Activated effector memory CD4-positive, alpha-beta T cell treated with anti-CD3 and anti-CD28 coated beads, Interleukin-2, amount 50 U/mL, for 16 hours (primary cell): ENCODE measurements at regions not wholly inside any gene's neighbourhood (a gene's known extent, or its start where the extent isn't known, plus 50 kb on each side); places are given as distances from the start of the nearest gene placed in this dataset.
A peak's percentile ranks its signal among the peaks of the same experiment; 100 is the strongest.
"Not testable (repeated sequence)": the region's sequence is repeated elsewhere in the genome, so short reads cannot be mapped to it uniquely, and the experiment has no call there.

Experiments
- DNase-seq: peaks from one replicate; pipeline ENCODE4 v3.0.0-alpha.2; 2020

- no peak for DNase-seq
These were observed 358.1 kb downstream of the VRK1 start for GRCh38 chr14:97155320-97155719.

DNA sequence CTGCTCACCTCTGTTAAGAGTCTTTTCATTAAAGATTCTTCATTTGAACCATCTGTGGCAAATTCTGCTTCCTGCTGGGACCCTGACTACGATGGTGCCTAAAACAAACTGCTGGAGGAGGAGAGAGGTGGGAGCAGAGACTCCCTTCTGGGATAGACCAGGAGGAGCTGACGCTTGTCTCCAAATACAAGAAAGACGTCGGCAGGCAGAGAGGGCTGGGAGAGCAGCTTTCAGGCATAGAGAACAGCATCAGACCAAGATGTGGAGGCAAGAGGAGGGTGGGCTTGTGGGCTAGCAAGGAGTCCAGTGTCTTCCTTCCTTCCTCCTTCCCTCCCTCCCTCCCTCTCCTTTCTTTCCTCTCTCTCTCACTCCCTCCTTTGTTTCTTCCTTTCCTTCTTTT is 358.6 kb downstream of the VRK1 start:
- DNase-seq, result no peak

- DNase-seq, result no peak
These were observed 359.5 kb downstream of the VRK1 start for GRCh38 chr14:97156705-97157104.

GRCh38 chr14:97158102-97158501 is 360.9 kb downstream of the VRK1 start:
- no peak for DNase-seq

DNA sequence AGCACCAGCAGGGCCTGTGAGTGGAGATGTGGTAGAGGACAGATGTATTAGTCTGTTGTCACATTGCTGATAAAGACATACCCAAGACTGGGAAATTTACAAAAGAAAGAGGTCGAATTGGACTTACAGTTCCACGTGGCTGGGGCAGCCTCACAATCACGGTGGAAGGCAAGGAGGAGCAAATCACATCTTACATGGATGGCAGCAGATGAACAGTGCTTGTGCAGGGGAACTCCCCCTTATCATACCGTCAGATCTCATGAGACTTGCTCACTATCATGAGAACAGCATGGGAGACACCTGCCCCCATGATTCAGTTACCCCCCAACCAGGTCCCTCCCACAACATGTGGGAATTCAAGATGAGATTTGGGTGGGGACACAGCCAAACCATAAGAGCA is 361.9 kb downstream of the VRK1 start:
- no peak for DNase-seq

DNA sequence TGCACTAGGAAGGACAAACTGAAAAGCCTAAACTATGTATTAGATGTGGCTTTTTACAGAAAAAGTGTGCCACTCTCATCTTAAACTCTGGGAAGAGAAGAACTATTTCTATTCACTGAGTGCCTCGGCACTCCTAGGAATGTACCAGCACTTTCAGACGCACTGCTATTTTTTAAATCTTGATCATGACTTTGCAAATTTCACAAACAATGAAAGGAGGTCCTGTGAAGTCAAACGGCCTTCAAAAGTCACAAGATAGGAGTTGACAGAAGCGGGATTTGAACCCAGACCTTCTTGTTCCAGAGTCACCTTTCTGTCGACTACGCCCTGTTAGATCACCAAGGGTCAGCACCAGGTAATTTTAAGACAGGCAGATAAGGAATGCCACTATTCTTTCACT is 365.4 kb downstream of the VRK1 start:
- no peak for DNase-seq

DNA sequence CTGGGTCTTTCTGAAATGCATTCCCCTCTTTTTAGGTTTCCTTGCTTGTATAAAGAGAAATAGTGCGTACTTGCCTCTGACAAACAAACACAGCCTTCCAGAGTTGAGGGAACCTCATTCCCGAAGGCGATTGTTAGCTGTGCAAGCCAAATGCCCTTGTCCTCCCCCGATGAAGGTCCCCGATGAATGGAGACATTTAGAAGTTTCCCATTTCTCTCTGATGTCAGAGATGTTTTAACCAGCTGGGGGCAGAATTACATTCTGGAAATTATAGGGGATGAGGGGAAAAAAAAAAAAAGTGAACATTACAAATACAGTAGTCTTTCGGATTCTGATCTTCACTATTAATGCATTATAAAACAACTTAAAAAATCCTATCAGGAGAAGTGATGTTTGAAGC is 366.8 kb downstream of the VRK1 start:
- no peak for DNase-seq

DNA sequence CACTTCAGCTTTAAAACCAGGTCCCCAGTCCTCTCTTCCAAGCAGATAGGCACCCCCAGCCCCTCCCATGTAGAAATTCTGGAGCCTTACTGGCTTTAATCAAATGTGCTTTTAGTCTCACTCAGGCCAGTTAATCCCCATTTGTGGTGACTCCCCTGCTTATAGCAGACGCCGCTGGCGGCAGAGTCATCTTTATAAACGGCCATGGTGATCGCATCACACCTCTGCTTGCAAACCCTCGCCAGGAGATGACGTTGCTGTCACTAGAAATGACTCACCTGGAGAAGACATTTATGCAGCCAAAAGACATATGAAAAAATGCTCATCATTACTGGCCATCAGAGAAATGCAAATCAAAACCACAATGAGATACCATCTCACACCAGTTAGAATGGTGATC is 369.3 kb downstream of the VRK1 start:
- no peak for DNase-seq

GRCh38 chr14:97167577-97167976 is 370.4 kb downstream of the VRK1 start:
- DNase-seq, result not testable (repeated sequence)

DNA sequence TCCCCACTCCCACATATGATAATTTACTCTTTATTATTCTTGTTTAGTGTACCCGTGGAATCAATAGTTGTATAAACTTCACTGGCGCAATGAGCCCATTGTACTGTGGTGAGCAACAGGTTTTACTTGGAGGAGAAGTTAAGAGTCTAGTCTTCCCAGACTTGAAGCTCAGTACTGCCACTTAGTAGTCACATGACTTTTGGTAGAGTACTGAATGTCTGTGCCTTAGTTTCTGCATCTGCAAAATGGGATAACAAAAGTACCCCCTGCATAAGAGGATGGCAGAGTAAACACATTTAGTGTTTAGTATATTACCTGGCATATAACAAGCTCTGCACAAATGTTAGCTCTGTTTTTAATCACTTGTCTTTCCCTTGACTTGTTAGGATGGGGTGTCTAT is 375.5 kb downstream of the VRK1 start:
- no peak for DNase-seq

GRCh38 chr14:97177016-97177415 is 379.8 kb downstream of the VRK1 start:
- peak; percentile 67 for DNase-seq

GRCh38 chr14:97177635-97178034 is 380.5 kb downstream of the VRK1 start:
- no peak for DNase-seq

GRCh38 chr14:97178781-97179180 is 381.6 kb downstream of the VRK1 start:
- DNase-seq, result no peak

DNA sequence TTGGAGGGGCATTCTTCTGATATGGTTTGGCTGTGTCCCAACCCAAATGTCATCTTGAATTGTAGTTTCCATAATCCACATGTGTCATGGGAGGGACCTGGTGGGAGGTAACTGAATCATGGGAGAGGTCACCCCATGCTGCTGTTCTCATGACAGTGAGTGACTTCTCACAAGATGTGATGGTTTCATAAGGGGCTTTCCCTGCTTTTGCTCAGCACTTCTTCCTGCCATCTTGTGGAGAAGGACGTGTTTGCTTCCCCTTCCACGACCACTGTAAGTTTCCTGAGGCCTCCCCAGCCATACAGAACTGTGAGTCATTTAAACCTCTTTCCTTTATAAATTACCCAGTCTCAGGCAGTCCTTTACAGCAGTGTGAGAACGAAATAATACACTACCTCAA is 382.4 kb downstream of the VRK1 start:
- DNase-seq, result no peak

DNA sequence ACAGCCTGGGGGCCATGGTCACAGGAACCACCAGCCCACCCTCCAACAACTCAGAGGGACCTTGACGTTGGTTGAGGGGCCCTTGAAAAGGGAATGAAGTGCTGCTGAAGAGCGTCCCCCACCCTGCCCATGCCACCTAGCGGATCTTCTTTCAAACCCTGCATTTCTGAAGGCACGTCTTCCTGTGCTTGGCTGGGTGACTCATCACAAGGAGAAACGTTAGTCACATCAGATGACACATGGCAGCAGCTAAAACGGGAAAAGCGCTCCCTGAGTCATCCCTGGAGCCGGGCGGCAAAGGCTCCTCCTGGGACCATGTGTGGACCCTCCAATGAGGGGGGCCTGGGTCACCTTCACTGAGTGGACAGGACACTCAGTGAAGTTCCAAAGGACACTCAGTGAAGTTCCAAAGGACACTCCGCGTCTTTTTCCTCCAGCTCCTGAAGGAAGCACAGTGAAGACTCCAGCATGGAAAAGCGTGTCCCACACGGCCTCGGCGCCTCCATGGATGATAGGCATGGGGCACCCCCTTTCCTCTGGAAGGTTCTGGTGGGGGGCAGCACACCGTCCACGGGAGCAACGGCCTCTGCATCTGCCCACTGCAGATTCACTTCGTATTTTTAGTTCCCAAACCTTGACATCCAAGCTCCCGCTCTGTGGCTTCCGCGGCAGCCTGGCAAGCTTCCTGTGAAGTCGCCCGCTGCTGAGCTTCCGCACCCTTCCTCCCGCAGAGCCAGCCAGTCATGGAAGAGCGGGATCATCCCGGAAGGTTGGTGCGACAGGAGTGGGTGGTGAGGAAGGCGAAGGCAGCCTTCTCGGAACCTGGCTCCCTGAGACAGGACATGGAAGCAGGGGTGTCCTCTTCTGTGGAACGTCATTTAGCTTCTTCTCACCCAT is 383.4 kb downstream of the VRK1 start:
- no peak for DNase-seq

- DNase-seq, result no peak
These were observed 388.0 kb downstream of the VRK1 start for GRCh38 chr14:97185186-97185585.

DNA sequence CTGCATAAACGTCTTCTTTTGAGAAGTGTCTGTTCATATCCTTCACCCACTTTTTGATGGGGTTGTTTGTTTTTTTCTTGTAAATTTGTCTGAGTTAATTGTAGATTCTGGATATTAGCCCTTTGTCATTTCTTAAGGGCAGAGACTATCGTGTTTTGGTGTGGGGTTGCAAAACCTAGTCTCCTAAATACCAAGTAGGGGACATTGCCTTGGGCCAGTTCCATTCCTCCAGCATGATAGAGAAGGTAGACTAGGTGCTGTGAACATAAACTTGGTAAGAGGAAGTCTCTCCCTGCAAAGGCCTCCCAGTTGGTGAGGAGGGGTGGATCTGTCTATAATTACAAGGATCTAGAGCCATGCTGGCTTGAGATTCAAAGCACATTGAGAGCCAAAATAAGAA is 390.7 kb downstream of the VRK1 start:
- DNase-seq, result no peak

DNA sequence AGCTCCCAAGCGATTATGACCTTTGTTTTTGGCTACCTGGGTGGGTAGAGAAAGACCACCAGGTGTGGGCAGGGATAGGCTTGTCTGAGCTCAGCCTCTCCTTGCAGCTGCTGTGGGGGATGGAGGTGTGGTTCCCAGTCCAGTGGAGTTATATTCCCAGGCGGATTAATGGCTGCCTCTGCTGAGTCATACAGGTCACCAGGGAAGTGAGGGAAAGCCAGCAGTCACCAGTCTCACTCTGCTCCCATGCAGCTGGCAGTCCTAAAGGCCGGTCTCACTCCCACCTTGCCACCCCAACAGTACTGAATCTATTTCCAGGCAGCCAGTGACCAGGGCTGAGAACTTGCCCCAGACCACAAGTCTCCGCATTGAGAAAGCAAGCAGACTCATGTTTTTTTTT is 399.2 kb downstream of the VRK1 start:
- DNase-seq, result no peak

DNA sequence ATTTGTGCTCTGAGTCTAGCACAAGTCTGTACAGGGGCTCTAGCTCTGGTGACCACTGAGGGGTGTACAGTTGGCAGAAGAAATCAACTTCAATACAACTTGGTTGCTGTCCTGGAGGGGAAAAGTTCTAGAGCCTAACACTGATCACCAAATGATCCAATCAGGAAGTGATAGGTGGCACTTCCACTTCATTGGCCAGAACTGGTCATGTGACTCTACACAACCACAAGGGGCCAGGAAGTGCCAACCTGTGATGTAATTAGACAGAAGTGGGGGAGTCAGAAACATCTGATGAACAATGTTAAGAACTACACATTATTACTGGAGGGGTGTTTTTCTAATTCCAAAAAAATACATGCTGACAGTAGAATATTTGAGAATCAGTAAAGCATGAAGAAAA is 401.6 kb downstream of the VRK1 start:
- no peak for DNase-seq

DNA sequence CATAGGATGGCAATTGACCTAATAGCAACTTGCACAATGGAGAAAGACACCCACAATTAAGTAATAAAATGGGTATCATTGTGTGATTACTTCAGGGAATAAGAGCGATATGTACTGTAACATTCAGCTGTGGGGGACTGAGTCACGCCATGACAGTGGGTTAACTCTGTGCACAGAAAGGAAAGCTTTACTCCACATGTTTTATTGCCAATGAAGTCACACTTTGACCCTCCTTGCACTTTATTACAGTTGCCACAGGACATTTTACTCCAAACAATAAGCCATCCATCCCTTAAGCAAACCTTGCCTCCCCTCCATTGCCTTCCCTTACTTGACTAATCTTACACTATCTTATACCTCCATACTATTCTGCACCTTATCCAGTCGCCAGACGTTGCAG is 403.1 kb downstream of the VRK1 start:
- no peak for DNase-seq

DNA sequence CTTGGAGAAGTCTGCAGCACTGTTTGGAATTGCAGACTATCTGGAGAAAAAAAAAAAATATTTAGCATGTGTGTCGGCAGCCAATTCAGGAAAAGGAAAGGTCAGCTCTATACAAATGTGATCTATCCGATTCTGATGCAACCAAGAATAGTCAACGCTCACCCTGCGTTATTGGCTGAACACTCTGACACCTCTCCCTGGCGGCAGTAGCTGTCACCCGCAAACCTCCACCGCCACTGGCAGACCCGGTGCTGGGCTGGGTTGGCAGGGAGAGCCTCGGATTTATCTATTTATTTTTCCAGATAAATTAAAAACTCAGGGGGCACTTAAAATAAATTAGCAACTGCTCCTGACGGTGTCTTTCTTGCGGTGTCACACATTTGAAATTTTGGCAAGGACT is 409.7 kb downstream of the VRK1 start:
- no peak for DNase-seq

- no peak for DNase-seq
These were observed 413.0 kb downstream of the VRK1 start for GRCh38 chr14:97210202-97210601.

DNA sequence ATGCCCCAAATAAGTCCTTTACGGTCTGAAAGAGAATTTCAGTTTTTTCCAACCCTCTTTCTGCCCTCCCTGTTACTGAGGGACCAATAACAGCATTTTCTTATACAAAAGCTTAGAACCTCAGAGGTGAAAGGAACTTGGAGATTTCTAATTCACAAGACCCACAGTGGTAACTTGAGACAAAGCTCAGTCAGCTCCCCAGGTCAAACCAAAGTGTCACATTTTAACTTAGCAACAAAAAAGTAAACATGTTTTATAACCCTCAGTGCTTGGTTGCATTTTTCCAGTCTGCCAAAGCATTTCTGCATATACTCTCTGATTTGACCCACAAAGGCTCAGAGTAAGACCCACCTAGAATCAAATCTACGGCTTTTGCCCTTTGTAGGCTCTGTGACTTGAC is 415.2 kb downstream of the VRK1 start:
- no peak for DNase-seq

- no peak for DNase-seq
These were observed 416.5 kb downstream of the VRK1 start for GRCh38 chr14:97213720-97214119.

- no peak for DNase-seq
These were observed 418.2 kb downstream of the VRK1 start for GRCh38 chr14:97215263-97215969.
